ENCODE measurements at regions not wholly inside any gene's neighbourhood (a gene's known extent, or its start where the extent isn't known, plus 50 kb on each side); places are given as distances from the start of the nearest gene placed in this dataset.

GRCh38 chr5:38117784-38118479, 140.4 kb upstream of the EGFLAM start:
- no peak for TF ChIP-seq CTCF (IDR thresholded peaks at IDR 0.05; ENCODE audit: low read depth, low read length)
- TF ChIP-seq MAX (IDR thresholded peaks at IDR 0.05; ENCODE audit: low read depth, low read length): no peak
- TF ChIP-seq POLR2A (IDR thresholded peaks at IDR 0.05; ENCODE audit: extremely low read depth, insufficient read length): no peak
